NCI-H82 treated with DMSO at 0.1 percent for 48 hours (cell line): ENCODE measurements at regions not wholly inside any gene's neighbourhood (a gene's known extent, or its start where the extent isn't known, plus 50 kb on each side); places are given as distances from the start of the nearest gene placed in this dataset.

Experiments used
- DNase-seq: peaks from one replicate; lab custom pipeline; 2025; ENCODE audit not compliant: unreplicated experiment; lab: John Stamatoyannopoulos, UW

DNA sequence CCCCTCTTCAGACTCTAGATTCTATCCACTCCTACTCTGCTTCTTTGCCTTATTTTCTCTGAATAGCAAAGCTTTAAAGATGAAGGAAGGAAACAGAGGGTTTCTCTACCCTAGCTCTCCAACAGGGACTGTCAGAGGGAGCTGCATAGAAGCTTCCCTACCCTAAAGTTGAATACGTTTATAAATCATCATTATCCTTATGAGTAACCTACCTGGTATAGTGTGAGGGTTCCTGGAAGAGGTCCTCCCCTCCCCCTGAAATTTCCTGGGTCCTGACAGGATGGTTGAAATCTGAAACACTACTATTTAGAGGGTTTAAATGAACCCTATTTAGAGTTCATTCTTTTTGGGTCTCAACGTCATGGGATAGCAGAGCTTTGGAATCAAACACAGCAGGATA is 187.0 kb upstream of the RBPJ start:
- DNase-seq, result no peak

- no peak for DNase-seq
These were observed 185.5 kb upstream of the RBPJ start for GRCh38 chr4:26135331-26135730.

- no peak for DNase-seq
These were observed 184.2 kb upstream of the RBPJ start for GRCh38 chr4:26136615-26137014.

GRCh38 chr4:26137288-26137687 is 183.5 kb upstream of the RBPJ start:
- DNase-seq, result no peak

DNA sequence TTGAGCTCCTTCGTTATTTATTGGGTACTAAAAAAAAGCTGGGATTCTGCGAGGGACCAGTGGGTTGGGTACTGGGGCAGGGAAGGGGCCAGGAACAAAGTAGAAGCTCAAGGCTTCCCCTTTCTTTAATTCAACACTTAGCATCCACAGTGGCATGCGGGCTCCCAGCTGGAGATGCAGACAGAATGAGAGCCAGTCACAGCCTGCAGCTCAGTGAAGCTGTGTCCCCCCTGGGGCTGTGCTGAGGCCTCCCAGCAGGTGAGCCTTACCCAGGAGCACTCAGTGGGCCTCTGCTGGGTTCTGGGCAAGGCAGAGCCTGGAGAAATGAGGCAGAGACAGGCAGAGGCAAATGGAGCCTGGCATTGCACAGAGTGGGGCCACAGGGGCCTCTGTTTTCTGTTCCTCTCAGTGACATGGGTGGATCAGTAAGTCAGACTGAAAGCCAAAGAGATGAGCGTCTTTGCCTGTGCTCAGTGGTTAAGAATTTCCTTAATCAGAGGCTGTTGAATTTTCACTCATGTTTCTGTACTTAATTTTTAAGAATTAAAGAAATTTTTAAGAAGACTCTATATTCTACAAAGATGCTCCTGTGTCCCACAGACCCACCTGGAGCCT is 181.4 kb upstream of the RBPJ start:
- DNase-seq, result no peak

- DNase-seq, result no peak
These were observed 180.5 kb upstream of the RBPJ start for GRCh38 chr4:26140150-26140898.

GRCh38 chr4:26141051-26141721 is 179.6 kb upstream of the RBPJ start:
- no peak for DNase-seq

- no peak for DNase-seq
These were observed 178.7 kb upstream of the RBPJ start for GRCh38 chr4:26141911-26142638.

DNA sequence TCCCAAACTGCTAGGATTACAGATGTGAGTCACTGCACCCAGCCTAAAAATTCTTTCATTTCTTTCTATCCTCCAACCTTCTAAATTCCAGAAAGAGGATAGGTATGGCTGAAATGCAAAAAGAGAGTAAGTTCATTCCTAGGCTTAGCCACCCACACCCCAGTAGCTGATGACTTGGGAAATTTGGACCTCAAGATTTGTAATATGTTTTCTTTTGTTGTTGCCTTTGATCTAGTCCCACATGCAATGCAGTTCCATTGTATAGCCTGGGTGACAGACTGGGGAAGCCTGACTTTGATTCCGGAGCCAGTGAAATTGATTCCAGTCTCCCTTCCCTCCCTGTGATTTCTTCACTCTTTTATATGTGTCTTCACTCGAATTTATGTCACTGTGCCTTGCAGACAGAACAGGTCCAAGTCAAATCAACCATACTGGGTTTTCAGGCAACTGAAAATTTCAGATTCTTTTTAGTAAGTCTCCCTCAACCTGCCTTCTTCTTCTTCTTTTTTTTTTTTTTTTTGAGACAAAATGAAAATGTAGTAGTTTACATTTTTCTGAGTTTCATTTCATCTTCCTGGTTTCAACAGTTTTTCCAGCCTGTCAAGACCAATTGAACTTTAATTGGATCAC is 176.2 kb upstream of the RBPJ start:
- DNase-seq, result no peak

GRCh38 chr4:26145212-26145611 is 175.6 kb upstream of the RBPJ start:
- DNase-seq, result no peak

DNA sequence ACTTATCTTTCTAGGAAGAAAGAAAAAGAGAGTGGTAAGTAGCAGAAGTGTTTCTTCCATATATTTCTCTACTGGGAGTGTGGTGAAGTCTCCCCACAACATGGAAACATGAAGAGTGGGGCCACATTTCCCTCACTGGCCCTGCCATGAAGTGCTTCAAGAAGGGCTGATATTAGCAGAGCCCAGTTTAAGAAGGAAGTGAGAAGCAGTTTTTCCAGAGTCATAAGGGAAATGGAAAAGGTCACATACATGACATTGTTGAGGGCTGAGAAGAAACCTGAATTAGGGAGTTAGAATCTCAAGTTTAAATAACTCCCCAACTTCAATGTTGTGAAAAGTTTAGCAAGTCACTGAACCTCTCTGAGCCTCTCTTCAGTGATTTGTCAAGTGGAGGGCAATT is 171.9 kb upstream of the RBPJ start:
- DNase-seq, result no peak

DNA sequence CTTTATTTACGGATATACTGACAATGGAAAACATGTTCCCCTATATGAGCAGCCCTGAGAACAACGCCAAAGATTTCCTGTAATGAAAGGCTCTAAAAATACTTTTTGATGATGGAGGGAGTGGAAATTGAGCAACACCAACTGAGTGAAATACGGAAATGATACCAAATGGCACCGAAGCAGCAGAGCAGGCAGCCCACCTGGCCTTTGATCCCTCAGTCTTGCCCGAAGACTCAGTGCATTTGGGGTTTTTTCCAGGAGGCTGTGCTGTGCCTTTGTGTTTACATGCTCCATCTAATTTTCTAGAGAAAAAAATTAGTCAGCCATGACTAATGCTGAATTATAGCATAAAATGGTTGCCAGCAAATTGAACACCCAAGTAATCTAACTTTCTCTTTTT is 169.9 kb upstream of the RBPJ start:
- no peak for DNase-seq

DNA sequence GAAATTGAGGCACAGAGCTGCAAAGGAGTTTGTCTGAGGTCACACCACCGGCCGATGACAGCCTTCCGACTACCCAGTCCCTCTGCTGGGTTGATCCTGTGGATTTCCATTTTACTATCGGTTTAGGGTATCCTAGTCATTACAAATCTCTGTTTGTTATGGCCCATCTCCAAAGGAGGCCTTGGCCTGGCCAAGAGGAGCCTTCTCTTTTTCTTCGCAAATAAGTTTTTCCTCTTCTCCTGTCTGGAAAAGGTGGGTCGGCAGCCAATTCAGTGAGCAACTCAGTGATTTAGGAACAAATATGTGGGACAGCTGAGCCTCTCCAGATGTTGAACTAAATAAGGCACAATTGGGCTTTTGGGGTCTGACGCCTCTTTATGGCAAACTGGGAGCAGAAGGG is 169.2 kb upstream of the RBPJ start:
- no peak for DNase-seq

DNA sequence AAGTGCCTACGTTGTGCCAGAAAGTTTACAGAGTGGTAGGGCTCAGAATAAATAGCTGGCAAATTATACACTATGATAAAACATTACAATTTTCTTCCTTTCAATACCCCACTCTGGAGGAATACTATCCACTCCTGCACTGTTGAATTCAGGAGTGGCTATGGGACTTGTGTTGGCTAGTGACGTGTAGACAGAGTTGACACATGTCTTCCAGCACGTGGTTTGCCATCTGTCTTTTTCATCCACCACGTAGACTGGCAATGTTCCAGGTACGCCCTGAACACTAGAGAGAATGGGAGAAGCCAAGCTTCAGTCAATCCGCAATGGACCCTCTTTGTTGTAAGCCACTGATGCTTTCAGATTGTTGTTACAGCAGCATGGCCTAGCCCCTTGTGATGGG is 168.8 kb upstream of the RBPJ start:
- DNase-seq, result no peak

GRCh38 chr4:26157541-26157940 is 163.3 kb upstream of the RBPJ start:
- DNase-seq, result no peak

DNA sequence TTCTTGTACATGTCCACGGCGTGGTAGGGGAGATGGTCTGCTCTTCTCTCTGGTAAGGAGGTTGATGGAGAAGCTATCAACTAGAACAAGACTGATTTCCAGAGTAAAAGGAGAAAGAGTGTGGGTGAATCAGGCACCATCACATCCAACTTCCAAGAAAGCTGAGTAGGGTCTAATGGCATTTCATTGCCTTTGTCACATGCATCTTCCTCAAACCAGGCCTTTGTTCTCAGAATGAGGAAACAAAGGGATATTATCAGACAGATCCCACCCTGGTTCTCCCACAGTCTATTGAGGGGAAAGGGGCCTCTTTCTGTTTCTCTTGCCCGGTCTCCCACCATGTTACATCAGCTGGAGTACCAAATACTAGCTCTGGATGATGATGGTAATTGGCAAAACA is 160.2 kb upstream of the RBPJ start:
- no peak for DNase-seq

DNA sequence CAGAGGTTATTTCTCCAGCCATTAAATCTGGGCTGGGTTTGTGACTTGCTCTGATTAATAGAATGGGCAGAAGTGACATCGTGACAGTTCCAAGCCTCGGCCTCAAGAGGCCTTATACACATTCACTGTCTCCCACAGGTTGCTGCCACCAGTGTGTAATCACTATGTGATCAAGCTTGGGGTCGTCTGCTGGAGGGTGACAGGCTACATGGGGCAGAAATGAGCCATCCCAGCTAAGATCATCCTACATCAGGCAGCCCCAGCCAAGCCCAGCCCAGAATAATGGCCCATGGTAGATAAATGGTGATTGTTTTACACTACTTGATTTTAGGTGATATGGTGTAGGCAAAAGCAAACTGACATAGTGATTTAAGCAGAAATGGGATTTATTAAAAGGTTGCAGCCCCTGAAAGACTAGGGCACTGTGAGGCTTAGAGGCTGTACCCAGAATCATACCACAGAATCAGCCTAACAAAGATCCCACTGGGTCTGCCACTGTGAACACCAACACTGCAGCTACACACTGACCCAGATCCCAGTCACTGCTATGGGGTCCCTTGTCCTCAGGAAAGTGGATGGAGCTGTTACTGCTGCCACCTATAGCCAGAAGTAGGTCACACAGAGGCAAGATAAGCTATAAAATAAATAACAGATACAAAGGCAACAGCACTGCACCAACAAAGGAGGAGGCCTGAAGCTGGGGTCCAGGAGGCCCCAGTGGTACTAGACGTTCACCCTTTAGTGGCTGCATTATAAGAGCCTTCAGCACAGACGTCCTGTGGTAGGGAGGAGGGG is 159.6 kb upstream of the RBPJ start:
- no peak for DNase-seq

- DNase-seq, result no peak
These were observed 158.7 kb upstream of the RBPJ start for GRCh38 chr4:26162101-26162500.

DNA sequence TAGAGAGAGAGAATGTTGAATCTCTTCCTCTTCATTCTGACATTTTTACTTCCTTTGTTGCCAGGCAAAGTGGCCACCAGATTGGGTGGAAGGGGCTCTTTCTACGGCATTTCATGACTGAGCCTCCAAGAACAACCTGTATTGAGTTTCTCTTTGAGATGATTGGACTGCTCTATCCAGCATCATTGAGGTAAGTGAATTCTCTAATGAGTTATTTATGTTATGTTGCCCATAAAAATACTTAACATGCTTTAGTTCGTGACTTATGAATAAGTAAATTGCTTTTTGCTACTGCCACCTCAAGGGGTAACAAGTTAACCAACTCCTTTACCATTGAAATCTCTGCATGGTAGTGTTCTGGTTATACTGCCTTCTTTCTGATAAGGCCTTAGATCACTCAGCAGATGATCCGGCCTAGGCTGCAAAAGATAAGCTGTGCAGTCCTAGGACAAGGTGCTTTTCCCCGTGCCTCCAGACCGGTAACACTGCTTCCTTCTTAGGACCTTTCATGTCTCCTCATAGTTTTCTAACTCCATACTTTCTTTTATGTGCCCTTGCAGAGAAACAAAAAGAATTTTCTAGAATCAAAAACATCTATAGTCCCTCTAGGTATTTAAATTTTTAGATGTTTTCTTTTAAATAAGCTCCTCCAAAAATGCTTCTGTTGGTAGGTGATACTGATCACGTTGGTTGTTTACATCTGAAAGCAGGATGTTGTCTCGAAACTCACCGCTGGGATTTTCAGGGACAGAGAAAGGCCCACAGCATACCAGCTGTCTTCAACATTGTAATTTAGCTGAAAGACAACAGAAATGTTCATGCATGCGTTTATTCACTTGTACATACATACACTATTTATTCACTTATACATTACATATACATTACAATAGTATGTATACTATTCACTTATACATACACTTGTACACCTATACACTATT is 157.1 kb upstream of the RBPJ start:
- DNase-seq, result no peak
